ENCODE measurements at regions not wholly inside any gene's neighbourhood (a gene's known extent, or its start where the extent isn't known, plus 50 kb on each side); places are given as distances from the start of the nearest gene placed in this dataset.
"Not testable (repeated sequence)": the region's sequence is repeated elsewhere in the genome, so short reads cannot be mapped to it uniquely, and the experiment has no call there.

GRCh38 chr10:21405981-21406380 is 119.5 kb downstream of the SKIDA1 start:
- DNase-seq (ENCODE audit: low spot score), result no peak

- DNase-seq (ENCODE audit: low spot score), result no peak
Observed at GRCh38 chr10:21403256-21404015, 122.0 kb downstream of the SKIDA1 start.

GRCh38 chr10:21402606-21403083 is 122.8 kb downstream of the SKIDA1 start:
- no peak for DNase-seq (ENCODE audit: low spot score)

- no peak for DNase-seq (ENCODE audit: low spot score)
Observed at GRCh38 chr10:21401196-21401595, 124.3 kb downstream of the SKIDA1 start.

- DNase-seq (ENCODE audit: low spot score), result peak; percentile 75
Observed at GRCh38 chr10:21399392-21400035, 126.0 kb downstream of the SKIDA1 start.

GRCh38 chr10:21398563-21399231 is 126.8 kb downstream of the SKIDA1 start:
- DNase-seq (ENCODE audit: low spot score), result peak; percentile 41

GRCh38 chr10:21396889-21397288 is 128.6 kb downstream of the SKIDA1 start:
- DNase-seq (ENCODE audit: low spot score), result no peak

GRCh38 chr10:21393931-21394330 is 131.6 kb downstream of the SKIDA1 start:
- no peak for DNase-seq (ENCODE audit: low spot score)

GRCh38 chr10:21388589-21388988 is 136.9 kb downstream of the SKIDA1 start:
- DNase-seq (ENCODE audit: low spot score), result no peak

- no peak for DNase-seq (ENCODE audit: low spot score)
Observed at GRCh38 chr10:21387868-21388267, 137.6 kb downstream of the SKIDA1 start.

- no peak for DNase-seq (ENCODE audit: low spot score)
Observed at GRCh38 chr10:21385996-21386585, 139.4 kb downstream of the SKIDA1 start.

- DNase-seq (ENCODE audit: low spot score), result no peak
Observed at GRCh38 chr10:21385536-21385935, 139.9 kb downstream of the SKIDA1 start.

- DNase-seq (ENCODE audit: low spot score), result no peak
Observed at GRCh38 chr10:21379143-21379542, 146.3 kb downstream of the SKIDA1 start.

- DNase-seq (ENCODE audit: low spot score), result not testable (repeated sequence)
Observed at GRCh38 chr10:21375274-21375673, 150.2 kb downstream of the SKIDA1 start.

- not testable (repeated sequence) for DNase-seq (ENCODE audit: low spot score)
Observed at GRCh38 chr10:21373881-21374280, 151.6 kb downstream of the SKIDA1 start.

GRCh38 chr10:21372651-21373410 is 152.7 kb downstream of the SKIDA1 start:
- DNase-seq (ENCODE audit: low spot score), result peak; percentile 74

GRCh38 chr10:21369697-21370096 is 155.8 kb downstream of the SKIDA1 start:
- no peak for DNase-seq (ENCODE audit: low spot score)

- DNase-seq (ENCODE audit: low spot score), result no peak
Observed at GRCh38 chr10:21368728-21369425, 156.6 kb downstream of the SKIDA1 start.

GRCh38 chr10:21368022-21368582 is 157.4 kb downstream of the SKIDA1 start:
- no peak for DNase-seq (ENCODE audit: low spot score)

GRCh38 chr10:21366108-21366507 is 159.4 kb downstream of the SKIDA1 start:
- not testable (repeated sequence) for DNase-seq (ENCODE audit: low spot score)

Data from AG08396 (cell line).